ENCODE measurements at regions not wholly inside any gene's neighbourhood (a gene's known extent, or its start where the extent isn't known, plus 50 kb on each side); places are given as distances from the start of the nearest gene placed in this dataset.

DNA sequence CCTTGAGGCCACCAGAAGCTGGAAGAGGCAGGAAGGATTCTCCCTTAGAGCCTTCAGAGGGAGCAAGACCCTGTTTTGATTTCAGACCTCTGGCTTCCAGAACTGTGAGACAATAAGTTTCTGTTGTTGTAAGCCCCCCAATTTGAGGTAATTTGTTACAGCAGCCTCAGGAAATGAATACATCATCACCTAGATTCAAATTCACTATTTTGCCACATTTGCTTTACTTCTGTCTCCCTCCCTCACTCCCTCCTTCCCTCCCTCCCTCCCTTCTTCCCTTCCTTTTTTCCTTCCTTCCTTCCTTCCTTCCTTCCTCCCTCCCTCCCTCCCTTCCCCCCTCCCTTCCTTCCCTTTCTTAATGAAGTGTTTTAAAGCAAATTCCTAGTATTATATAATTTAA is 58.1 kb upstream of the KIF13A start:
- Histone ChIP-seq H2BK15ac (ENCODE audit: low read depth, low read length) (no peak overlapping the region), H3K18ac (ENCODE audit: insufficient read length, low read depth, low read length) (no peak overlapping the region), H4K8ac (replicated peaks; ENCODE audit: insufficient read length, low read depth, low read length) (no peak overlapping the region), H3K4me2 (ENCODE audit: insufficient read depth, insufficient read length, low read length) (no peak overlapping the region), H3K79me2 (ENCODE audit: insufficient read depth, low read length) (no peaks in the 10 kb centered on the region), H3K23me2 (ENCODE audit: insufficient read length, low read depth, low read length, poor library complexity, severe bottlenecking) (no peaks in the 10 kb centered on the region), H3K79me1 (ENCODE audit: insufficient read depth, low read depth, low read length, poor library complexity, severe bottlenecking) (no peaks in the 10 kb centered on the region), H3K9ac (ENCODE audit: extremely low read depth, insufficient read length, low read length) (no peak overlapping the region), H2BK120ac (ENCODE audit: low read depth, low read length, poor library complexity, severe bottlenecking) (no peak overlapping the region), H3K9me3 (ENCODE audit: control insufficient read depth, low read depth, low read length) (no peaks in the 10 kb centered on the region), H2BK5ac (ENCODE audit: insufficient read length, low read length) (no peak overlapping the region), H3K23ac (ENCODE audit: insufficient read length, low read depth, low read length) (no peak overlapping the region), H3K4me1 (ENCODE audit: insufficient read depth, low read length) (no peaks in the 10 kb centered on the region; the same call in 1 of the 2 replicates), H3K4ac (ENCODE audit: low read depth, low read length) (no peak overlapping the region), H4K20me1 (ENCODE audit: control insufficient read depth, insufficient read depth, insufficient read length) (no peaks in the 10 kb centered on the region), H3K27me3 (ENCODE audit: insufficient read depth, low read length) (no peaks in the 10 kb centered on the region), H3T11ph (ENCODE audit: low read length) (no peak overlapping the region), H4K5ac (ENCODE audit: insufficient read length, low read depth, low read length) (no peak overlapping the region), H3K56ac (ENCODE audit: insufficient read length, low read depth, low read length) (no peak overlapping the region), H3K27ac (ENCODE audit: insufficient read length, low read depth, low read length) (no peak overlapping the region), H2AFZ (ENCODE audit: low read length) (no peak overlapping the region), H4K91ac (ENCODE audit: insufficient read length, low read depth, low read length) (no peak overlapping the region), H3K14ac (ENCODE audit: insufficient read depth, low read length) (no peak overlapping the region), H2BK20ac (ENCODE audit: low read depth, low read length, poor library complexity, severe bottlenecking) (no peak overlapping the region), H2AK5ac (ENCODE audit: insufficient read length, low read length) (no peak overlapping the region), H2BK12ac (ENCODE audit: insufficient read length, low read depth, low read length) (no peak overlapping the region)
- no peak overlapping the region for H3K4me3 Mint-ChIP-seq
- no peak overlapping the region for H3K27ac Mint-ChIP-seq
- H3K4me1 Mint-ChIP-seq, result peaks cover 18 to 21% of the 10 kb centered on the region in 2 experiments
- TF ChIP-seq, protein P1, sequence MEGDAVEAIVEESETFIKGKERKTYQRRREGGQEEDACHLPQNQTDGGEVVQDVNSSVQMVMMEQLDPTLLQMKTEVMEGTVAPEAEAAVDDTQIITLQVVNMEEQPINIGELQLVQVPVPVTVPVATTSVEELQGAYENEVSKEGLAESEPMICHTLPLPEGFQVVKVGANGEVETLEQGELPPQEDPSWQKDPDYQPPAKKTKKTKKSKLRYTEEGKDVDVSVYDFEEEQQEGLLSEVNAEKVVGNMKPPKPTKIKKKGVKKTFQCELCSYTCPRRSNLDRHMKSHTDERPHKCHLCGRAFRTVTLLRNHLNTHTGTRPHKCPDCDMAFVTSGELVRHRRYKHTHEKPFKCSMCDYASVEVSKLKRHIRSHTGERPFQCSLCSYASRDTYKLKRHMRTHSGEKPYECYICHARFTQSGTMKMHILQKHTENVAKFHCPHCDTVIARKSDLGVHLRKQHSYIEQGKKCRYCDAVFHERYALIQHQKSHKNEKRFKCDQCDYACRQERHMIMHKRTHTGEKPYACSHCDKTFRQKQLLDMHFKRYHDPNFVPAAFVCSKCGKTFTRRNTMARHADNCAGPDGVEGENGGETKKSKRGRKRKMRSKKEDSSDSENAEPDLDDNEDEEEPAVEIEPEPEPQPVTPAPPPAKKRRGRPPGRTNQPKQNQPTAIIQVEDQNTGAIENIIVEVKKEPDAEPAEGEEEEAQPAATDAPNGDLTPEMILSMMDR (conservative IDR thresholded peaks at IDR 0.05), result no peak
- H3K9me3 Mint-ChIP-seq, result peaks cover 0 to 2% of the 10 kb centered on the region in 2 experiments; a peak in 1 of 5 replicates
- no peaks in the 10 kb centered on the region for H3K27me3 Mint-ChIP-seq (ENCODE audit: low read depth)
- H3K36me3 Mint-ChIP-seq (ENCODE audit: insufficient read depth in 1 of 3, low read depth in 3 of 3), result peaks cover 0 to 7% (median 0%) of the 10 kb centered on the region in 3 experiments; a peak in 1 of 7 replicates
- no peak for DNase-seq
